ENCODE measurements at regions not wholly inside any gene's neighbourhood (a gene's known extent, or its start where the extent isn't known, plus 50 kb on each side); places are given as distances from the start of the nearest gene placed in this dataset.

- Histone ChIP-seq H3K4me2 (ENCODE audit: insufficient read depth, low read length) (no peak overlapping the region), H3K9me3 (replicated peaks; ENCODE audit: control insufficient read depth, insufficient read depth, low read depth, low read length) (no peaks in the 10 kb centered on the region; the same call in none of the 2 replicates), H2AFZ (ENCODE audit: low read depth, low read length) (no peak overlapping the region), H3K4me3 (no peak overlapping the region), H3K27me3 (ENCODE audit: control insufficient read depth in 2 of 2, insufficient read depth in 2 of 2, low read length in 2 of 2) (no peaks in the 10 kb centered on the region), H3K4me1 (replicated peaks in 1 of 2; ENCODE audit: control insufficient read depth in 2 of 2, insufficient read depth in 2 of 2, low read length in 2 of 2) (no peaks in the 10 kb centered on the region), H3K79me2 (ENCODE audit: control insufficient read depth, insufficient read depth, low read length) (no peaks in the 10 kb centered on the region), H4K20me1 (replicated peaks; ENCODE audit: control insufficient read depth, insufficient read depth, low read length) (no peaks in the 10 kb centered on the region), H3K9me1 (ENCODE audit: control insufficient read depth, insufficient read depth, low read length) (no peaks in the 10 kb centered on the region), H3K9ac (ENCODE audit: insufficient read depth in 1 of 2, low read depth in 2 of 2, low read length in 2 of 2) (no peak overlapping the region), H3K27ac (ENCODE audit: extremely low read depth, low read depth, low read length) (no peak overlapping the region), H3K36me3 (ENCODE audit: control insufficient read depth, insufficient read depth, low read length) (no peaks in the 10 kb centered on the region)
- no peak for FAIRE-seq
- CTCF ChIA-PET (ENCODE audit: low intra/inter-chr PET ratio), result no interaction called here
- ATAC-seq, result no peak
- 3% methylated on average over 5 of the region's 5 CpGs for WGBS (ENCODE audit: insufficient coverage, low coverage, missing lambda C conversion rate)
- in situ Hi-C loops (cut with MboI), result no loop called here
- DNase-seq (ENCODE audit: extremely low read depth in 1 of 4, low spot score in 3 of 4), result no peak
- intact Hi-C loops (cut with micrococcal nuclease), result no loop called here
- BruUV-seq (replicated peaks), result no TSS peak
- POLR2A ChIA-PET, result no interaction called here
- TF ChIP-seq ELK3 (CRISPR knock-in tag; IDR thresholded peaks at IDR 0.05) (no peak), HMGXB4 (CRISPR knock-in tag; IDR thresholded peaks at IDR 0.05) (no peak), MTA1 (IDR thresholded peaks at IDR 0.05; ENCODE audit: borderline replicate concordance) (no peak), ARID3A (IDR thresholded peaks at IDR 0.05; ENCODE audit: borderline replicate concordance, low read depth, low read length) (no peak), ZNF592 (IDR thresholded peaks at IDR 0.05) (no peak), NR2F6 (CRISPR knock-in tag; IDR thresholded peaks at IDR 0.05) (no peak), IRF1 (CRISPR knock-in tag; IDR thresholded peaks at IDR 0.05; ENCODE audit: borderline replicate concordance) (no peak), SOX6 (IDR thresholded peaks at IDR 0.05) (no peak), ETV6 (IDR thresholded peaks at IDR 0.05; ENCODE audit: borderline replicate concordance in 1 of 2, low read depth in 2 of 2, low read length in 1 of 2) (no peak), ETV6 (CRISPR knock-in tag; IDR thresholded peaks at IDR 0.05; ENCODE audit: borderline replicate concordance) (no peak), USF2 (CRISPR knock-in tag; IDR thresholded peaks at IDR 0.05) (no peak)
Measured at GRCh38 chr2:107062599-107063220, 176.7 kb upstream of the ST6GAL2 start.

Data from K562 (cell line).